DND-41 (cell line): ENCODE measurements at regions not wholly inside any gene's neighbourhood (a gene's known extent, or its start where the extent isn't known, plus 50 kb on each side); places are given as distances from the start of the nearest gene placed in this dataset.

Experiments used
- EZH2 ChIP-seq: IDR thresholded peaks from 3 replicates; pipeline ENCODE4 v1.6.1; 2012; ENCODE audit warnings: borderline replicate concordance, low read depth, mild to moderate bottlenecking, moderate library complexity, low read length, inconsistent platforms; ENCODE audit not compliant: severe bottlenecking
- TF ChIP-seq, protein P1 (sequence below): IDR thresholded peaks from 2 replicates; pipeline ENCODE4 v1.5.1; 2012; ENCODE audit warnings: borderline replicate concordance, low read length, moderate library complexity, mild to moderate bottlenecking; ENCODE audit not compliant: poor library complexity, severe bottlenecking; ENCODE audit errors: extremely low read depth

DNA sequence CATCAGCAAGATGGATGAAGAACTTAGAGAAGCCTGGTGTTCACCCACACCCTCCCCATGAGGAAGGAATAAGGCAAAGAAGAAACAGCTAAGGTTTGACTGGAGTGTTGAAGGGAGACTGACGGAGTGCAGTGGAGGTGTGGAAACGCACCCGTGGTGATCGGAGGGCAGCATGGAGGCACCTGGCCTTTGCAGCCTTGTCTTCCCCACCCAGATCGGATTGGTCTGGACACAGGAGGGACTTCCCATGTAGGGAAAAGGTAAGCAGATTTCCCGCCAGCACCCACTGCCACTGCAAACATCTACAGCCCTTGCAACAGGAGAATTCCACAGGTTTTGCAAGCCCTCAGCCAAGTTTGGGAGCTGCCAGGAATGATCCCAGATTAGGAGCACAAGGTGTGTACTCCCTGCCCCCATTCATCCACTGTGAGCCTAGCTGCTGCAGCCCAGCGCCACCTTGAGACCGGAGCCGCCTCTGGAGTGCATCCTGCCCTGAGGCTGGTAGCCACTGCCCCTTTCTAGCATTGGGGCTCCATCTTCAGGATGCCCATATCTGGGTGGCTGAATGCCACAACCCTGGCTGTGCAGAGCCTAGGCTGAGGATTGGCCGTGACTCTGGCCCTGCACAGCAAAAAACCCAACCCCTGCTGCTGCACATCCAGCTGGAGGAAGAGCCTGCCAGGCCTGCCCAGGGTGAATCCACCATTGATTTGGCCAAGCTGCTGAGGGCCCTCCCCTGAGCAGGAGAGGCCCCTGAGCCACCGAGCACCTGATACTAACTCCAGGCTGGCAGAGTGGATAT lies 411.1 kb downstream of the TMEM121 start:
- TF ChIP-seq, protein P1, sequence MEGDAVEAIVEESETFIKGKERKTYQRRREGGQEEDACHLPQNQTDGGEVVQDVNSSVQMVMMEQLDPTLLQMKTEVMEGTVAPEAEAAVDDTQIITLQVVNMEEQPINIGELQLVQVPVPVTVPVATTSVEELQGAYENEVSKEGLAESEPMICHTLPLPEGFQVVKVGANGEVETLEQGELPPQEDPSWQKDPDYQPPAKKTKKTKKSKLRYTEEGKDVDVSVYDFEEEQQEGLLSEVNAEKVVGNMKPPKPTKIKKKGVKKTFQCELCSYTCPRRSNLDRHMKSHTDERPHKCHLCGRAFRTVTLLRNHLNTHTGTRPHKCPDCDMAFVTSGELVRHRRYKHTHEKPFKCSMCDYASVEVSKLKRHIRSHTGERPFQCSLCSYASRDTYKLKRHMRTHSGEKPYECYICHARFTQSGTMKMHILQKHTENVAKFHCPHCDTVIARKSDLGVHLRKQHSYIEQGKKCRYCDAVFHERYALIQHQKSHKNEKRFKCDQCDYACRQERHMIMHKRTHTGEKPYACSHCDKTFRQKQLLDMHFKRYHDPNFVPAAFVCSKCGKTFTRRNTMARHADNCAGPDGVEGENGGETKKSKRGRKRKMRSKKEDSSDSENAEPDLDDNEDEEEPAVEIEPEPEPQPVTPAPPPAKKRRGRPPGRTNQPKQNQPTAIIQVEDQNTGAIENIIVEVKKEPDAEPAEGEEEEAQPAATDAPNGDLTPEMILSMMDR = no peak
- no peak for TF ChIP-seq EZH2
